ENCODE measurements at regions not wholly inside any gene's neighbourhood (a gene's known extent, or its start where the extent isn't known, plus 50 kb on each side); places are given as distances from the start of the nearest gene placed in this dataset.

DNA sequence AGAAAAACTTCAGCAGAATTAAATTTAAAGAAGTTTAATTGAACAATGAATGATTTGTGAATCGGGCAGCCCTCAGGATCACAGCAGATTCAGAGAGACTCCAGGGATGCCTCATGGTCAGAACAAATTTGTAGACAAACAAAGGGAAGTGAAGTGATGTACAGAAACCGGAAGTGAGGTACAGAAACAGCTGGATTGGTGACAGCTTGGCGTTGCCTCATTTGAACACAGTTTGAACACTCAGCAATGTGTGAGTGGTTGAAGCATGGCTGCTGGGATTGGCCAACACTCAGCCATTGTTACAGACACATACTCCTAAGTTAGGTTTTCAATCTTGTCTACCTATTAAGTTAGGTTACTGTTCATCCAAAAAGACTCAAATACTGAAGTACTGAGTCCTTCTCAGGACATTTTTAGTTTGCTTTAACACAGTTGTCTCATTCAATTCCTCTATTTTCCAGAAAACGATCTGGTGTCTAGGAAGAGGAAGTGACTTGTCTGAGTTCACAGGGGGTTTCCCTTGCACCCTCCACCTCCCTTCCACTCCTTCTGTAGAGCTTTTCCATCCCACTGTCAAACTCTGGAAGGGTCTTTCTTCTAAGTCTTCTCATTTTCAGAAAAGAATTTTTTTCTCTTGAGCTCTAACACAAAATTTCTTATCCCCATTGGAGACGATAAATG, 137.9 kb downstream of the SLC4A3 start:
- Histone ChIP-seq H2BK5ac (ENCODE audit: low read length) (no peak overlapping the region), H2AK5ac (ENCODE audit: low read length) (no peak overlapping the region), H3K4me3 (ENCODE audit: low read length) (no peak overlapping the region), H3K79me1 (ENCODE audit: low read length) (no peaks in the 10 kb centered on the region), H3K9ac (ENCODE audit: low read length) (no peak overlapping the region), H3K79me2 (ENCODE audit: control insufficient read depth, insufficient read depth, low read length) (no peaks in the 10 kb centered on the region), H3K56ac (ENCODE audit: low read length) (no peak overlapping the region), H4K5ac (ENCODE audit: low read length) (no peak overlapping the region), H3K27me3 (ENCODE audit: insufficient read depth, low read length, poor library complexity) (no peaks in the 10 kb centered on the region), H2BK120ac (ENCODE audit: low read depth, low read length) (no peak overlapping the region), H3K4me1 (ENCODE audit: control insufficient read depth, low read depth, low read length) (no peaks in the 10 kb centered on the region), H3K23ac (ENCODE audit: low read length) (no peak overlapping the region), H4K8ac (ENCODE audit: low read depth, low read length) (no peak overlapping the region), H2BK15ac (replicated peaks; ENCODE audit: low read depth) (no peak overlapping the region), H3K18ac (ENCODE audit: low read length) (no peak overlapping the region), H3K4me2 (ENCODE audit: low read length) (no peak overlapping the region), H3K4ac (ENCODE audit: low read depth, low read length) (no peak overlapping the region), H3K27ac (ENCODE audit: low read depth, low read length) (no peak overlapping the region), H3K36me3 (ENCODE audit: control insufficient read depth, insufficient read depth, low read length) (no peaks in the 10 kb centered on the region)
- no CpG with 5 or more reads among the region's 5 CpGs for whole genome bisulfite sequencing (ENCODE audit: extremely low coverage, insufficient coverage, low lambda C conversion rate)
- no peak for DNase-seq

DNA sequence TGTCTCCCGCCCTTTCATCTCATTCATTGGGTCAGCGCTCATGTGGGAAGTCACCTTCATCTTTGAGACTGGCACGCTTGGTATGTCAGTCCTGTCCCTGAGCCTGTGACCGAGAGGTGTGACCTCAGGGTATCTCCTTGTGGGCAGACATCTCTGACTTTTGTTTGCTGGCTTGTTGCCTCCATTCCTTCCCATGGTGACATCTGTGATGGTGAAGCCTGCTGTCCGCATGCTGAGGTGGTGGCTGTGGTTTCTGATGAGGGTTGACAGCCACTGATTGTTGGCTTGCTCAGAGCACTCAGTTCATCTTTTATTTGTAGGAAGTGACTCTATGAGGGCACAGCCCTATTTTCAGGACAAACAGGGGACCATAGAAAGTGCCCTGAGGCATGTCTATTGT, 139.2 kb downstream of the SLC4A3 start:
- H3K36me3 ChIP-seq (ENCODE audit: control insufficient read depth, insufficient read depth, low read length) = no peaks in the 10 kb centered on the region
- H3K18ac ChIP-seq (ENCODE audit: low read length) = no peak overlapping the region
- H3K4me1 ChIP-seq (ENCODE audit: control insufficient read depth, low read depth, low read length) = no peaks in the 10 kb centered on the region
- no peak overlapping the region for H3K56ac ChIP-seq (ENCODE audit: low read length)
- no peaks in the 10 kb centered on the region for H3K79me1 ChIP-seq (ENCODE audit: low read length)
- H3K4me3 ChIP-seq (ENCODE audit: low read length) = no peak overlapping the region
- no peaks in the 10 kb centered on the region for H3K27me3 ChIP-seq (ENCODE audit: insufficient read depth, low read length, poor library complexity)
- H3K23ac ChIP-seq (ENCODE audit: low read length) = no peak overlapping the region
- no peak overlapping the region for H2BK5ac ChIP-seq (ENCODE audit: low read length)
- no peak overlapping the region for H3K9ac ChIP-seq (ENCODE audit: low read length)
- no peaks in the 10 kb centered on the region for H3K79me2 ChIP-seq (ENCODE audit: control insufficient read depth, insufficient read depth, low read length)
- H2AK5ac ChIP-seq (ENCODE audit: low read length) = no peak overlapping the region
- WGBS (ENCODE audit: extremely low coverage, insufficient coverage, low lambda C conversion rate) = no CpG with 5 or more reads among the region's 5 CpGs
- no peak overlapping the region for H3K27ac ChIP-seq (ENCODE audit: low read depth, low read length)
- DNase-seq = no peak
- no peak overlapping the region for H3K4me2 ChIP-seq (ENCODE audit: low read length)
- no peak overlapping the region for H2BK120ac ChIP-seq (ENCODE audit: low read depth, low read length)
- no peak overlapping the region for H4K5ac ChIP-seq (ENCODE audit: low read length)
- H3K4ac ChIP-seq (ENCODE audit: low read depth, low read length) = no peak overlapping the region
- no peak overlapping the region for H4K8ac ChIP-seq (ENCODE audit: low read depth, low read length)
- no peak overlapping the region for H2BK15ac ChIP-seq (replicated peaks; ENCODE audit: low read depth)

- no peak overlapping the region for H4K8ac ChIP-seq (ENCODE audit: low read depth, low read length)
- H3K4me2 ChIP-seq (ENCODE audit: low read length) = no peak overlapping the region
- no peak overlapping the region for H3K9ac ChIP-seq (ENCODE audit: low read length)
- H3K4me3 ChIP-seq (ENCODE audit: low read length) = no peak overlapping the region
- no peak overlapping the region for H3K23ac ChIP-seq (ENCODE audit: low read length)
- WGBS (ENCODE audit: extremely low coverage, insufficient coverage, low lambda C conversion rate) = no CpG with 5 or more reads among the region's 16 CpGs
- H2BK120ac ChIP-seq (ENCODE audit: low read depth, low read length) = no peak overlapping the region
- DNase-seq = no peak
- no peak overlapping the region for H3K56ac ChIP-seq (ENCODE audit: low read length)
- no peaks in the 10 kb centered on the region for H3K79me1 ChIP-seq (ENCODE audit: low read length)
- no peaks in the 10 kb centered on the region for H3K27me3 ChIP-seq (ENCODE audit: insufficient read depth, low read length, poor library complexity)
- H4K5ac ChIP-seq (ENCODE audit: low read length) = no peak overlapping the region
- no peak overlapping the region for H3K4ac ChIP-seq (ENCODE audit: low read depth, low read length)
- H2BK5ac ChIP-seq (ENCODE audit: low read length) = no peak overlapping the region
- no peak overlapping the region for H2BK15ac ChIP-seq (replicated peaks; ENCODE audit: low read depth)
- no peaks in the 10 kb centered on the region for H3K4me1 ChIP-seq (ENCODE audit: control insufficient read depth, low read depth, low read length)
- no peaks in the 10 kb centered on the region for H3K79me2 ChIP-seq (ENCODE audit: control insufficient read depth, insufficient read depth, low read length)
- no peaks in the 10 kb centered on the region for H3K36me3 ChIP-seq (ENCODE audit: control insufficient read depth, insufficient read depth, low read length)
- H3K18ac ChIP-seq (ENCODE audit: low read length) = no peak overlapping the region
- H3K27ac ChIP-seq (ENCODE audit: low read depth, low read length) = no peak overlapping the region
- no peak overlapping the region for H2AK5ac ChIP-seq (ENCODE audit: low read length)
Measured at GRCh38 chr2:219769090-219769910, 141.9 kb downstream of the SLC4A3 start.

- no peak for DNase-seq
- no peak overlapping the region for H3K27ac ChIP-seq (ENCODE audit: low read depth, low read length)
Measured at GRCh38 chr2:219772103-219772635, 144.7 kb downstream of the SLC4A3 start.

DNA sequence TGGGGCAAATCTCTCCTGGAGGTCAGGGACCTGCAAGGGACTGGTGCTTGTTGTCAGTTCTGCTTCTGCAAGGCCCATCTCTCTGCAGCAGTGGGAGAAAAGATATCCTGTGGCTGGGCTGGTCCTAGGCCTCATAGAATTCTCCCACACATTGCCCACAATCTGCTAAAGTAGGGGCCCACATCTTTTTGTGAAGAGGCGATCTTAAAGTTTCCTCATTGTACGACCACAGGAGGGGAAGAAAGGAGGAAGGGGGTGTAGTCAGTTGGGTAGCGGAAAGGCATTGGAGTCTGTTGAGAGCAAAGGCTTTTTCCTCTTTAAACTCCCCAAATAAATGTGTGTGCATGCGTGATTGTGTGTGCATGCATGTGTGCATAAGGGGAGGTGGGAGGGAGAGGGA, 145.3 kb downstream of the SLC4A3 start:
- H3K27ac ChIP-seq (ENCODE audit: low read depth, low read length) = no peak overlapping the region
- no CpG with 5 or more reads among the region's 4 CpGs for WGBS (ENCODE audit: extremely low coverage, insufficient coverage, low lambda C conversion rate)

More at GRCh38 chr2:219772103-219772635, 144.7 kb downstream of the SLC4A3 start:
- Histone ChIP-seq H4K5ac (ENCODE audit: low read length) (no peak overlapping the region), H3K23ac (ENCODE audit: low read length) (no peak overlapping the region), H3K27me3 (ENCODE audit: insufficient read depth, low read length, poor library complexity) (no peaks in the 10 kb centered on the region), H3K4me1 (ENCODE audit: control insufficient read depth, low read depth, low read length) (no peaks in the 10 kb centered on the region), H3K79me2 (ENCODE audit: control insufficient read depth, insufficient read depth, low read length) (no peaks in the 10 kb centered on the region), H3K18ac (ENCODE audit: low read length) (no peak overlapping the region), H2BK5ac (ENCODE audit: low read length) (no peak overlapping the region), H2BK15ac (replicated peaks; ENCODE audit: low read depth) (no peak overlapping the region), H2BK120ac (ENCODE audit: low read depth, low read length) (no peak overlapping the region), H3K79me1 (ENCODE audit: low read length) (no peaks in the 10 kb centered on the region), H3K4me2 (ENCODE audit: low read length) (no peak overlapping the region), H4K8ac (ENCODE audit: low read depth, low read length) (no peak overlapping the region), H3K4me3 (ENCODE audit: low read length) (no peak overlapping the region), H3K4ac (ENCODE audit: low read depth, low read length) (no peak overlapping the region), H2AK5ac (ENCODE audit: low read length) (no peak overlapping the region), H3K9ac (ENCODE audit: low read length) (no peak overlapping the region), H3K56ac (ENCODE audit: low read length) (no peak overlapping the region), H3K36me3 (ENCODE audit: control insufficient read depth, insufficient read depth, low read length) (no peaks in the 10 kb centered on the region)
- WGBS (ENCODE audit: extremely low coverage, insufficient coverage, low lambda C conversion rate) = no CpG with 5 or more reads among the region's 9 CpGs

More for the DNA sequence above, 145.3 kb downstream of the SLC4A3 start:
- H4K8ac ChIP-seq (ENCODE audit: low read depth, low read length) = no peak overlapping the region
- no peak for DNase-seq
- no peak overlapping the region for H3K4ac ChIP-seq (ENCODE audit: low read depth, low read length)
- H3K27me3 ChIP-seq (ENCODE audit: insufficient read depth, low read length, poor library complexity) = no peaks in the 10 kb centered on the region
- H3K4me2 ChIP-seq (ENCODE audit: low read length) = no peak overlapping the region
- H2BK15ac ChIP-seq (replicated peaks; ENCODE audit: low read depth) = no peak overlapping the region
- no peak overlapping the region for H2BK5ac ChIP-seq (ENCODE audit: low read length)
- H3K4me3 ChIP-seq (ENCODE audit: low read length) = no peak overlapping the region
- no peak overlapping the region for H2AK5ac ChIP-seq (ENCODE audit: low read length)
- H3K9ac ChIP-seq (ENCODE audit: low read length) = no peak overlapping the region
- no peaks in the 10 kb centered on the region for H3K4me1 ChIP-seq (ENCODE audit: control insufficient read depth, low read depth, low read length)
- no peak overlapping the region for H4K5ac ChIP-seq (ENCODE audit: low read length)
- H2BK120ac ChIP-seq (ENCODE audit: low read depth, low read length) = no peak overlapping the region
- no peaks in the 10 kb centered on the region for H3K79me2 ChIP-seq (ENCODE audit: control insufficient read depth, insufficient read depth, low read length)
- no peaks in the 10 kb centered on the region for H3K36me3 ChIP-seq (ENCODE audit: control insufficient read depth, insufficient read depth, low read length)
- no peaks in the 10 kb centered on the region for H3K79me1 ChIP-seq (ENCODE audit: low read length)
- H3K23ac ChIP-seq (ENCODE audit: low read length) = no peak overlapping the region
- no peak overlapping the region for H3K56ac ChIP-seq (ENCODE audit: low read length)
- H3K18ac ChIP-seq (ENCODE audit: low read length) = no peak overlapping the region

Measured in mesendoderm (in vitro differentiated cells).